Liver (tissue), 3 donors: ENCODE measurements at regions not wholly inside any gene's neighbourhood (a gene's known extent, or its start where the extent isn't known, plus 50 kb on each side); places are given as distances from the start of the nearest gene placed in this dataset.

ENCODE experiments used
- ATF3 ChIP-seq: IDR thresholded peaks from 2 replicates; pipeline ENCODE4 v1.6.1; 2016; ENCODE audit warnings: antibody characterized with exemption
- EGR1 ChIP-seq, 2 donors: IDR thresholded peaks; 2 replicates each; pipeline ENCODE4 v1.6.1; 2016 to 2018; ENCODE audit warnings: antibody characterized with exemption in 2 of 2, low read depth in 2 of 2
- FOXA1 ChIP-seq: IDR thresholded peaks from 2 replicates; pipeline ENCODE4 v1.6.1; 2016; ENCODE audit warnings: antibody characterized with exemption
- GABPA ChIP-seq, 2 donors: IDR thresholded peaks in 1 of 2; conservative IDR thresholded peaks in 1 of 2; 2 replicates each; pipeline ENCODE4 v1.6.1; 2016; ENCODE audit warnings: antibody characterized with exemption in 2 of 2, mild to moderate bottlenecking in 1 of 2, moderate library complexity in 1 of 2
- JUND ChIP-seq, 2 donors: IDR thresholded peaks; 2 replicates each; pipeline ENCODE4 v1.6.1; 2016; ENCODE audit warnings: antibody characterized with exemption in 2 of 2
- NR2F2 ChIP-seq: IDR thresholded peaks from 2 replicates; pipeline ENCODE4 v1.6.1; 2016; ENCODE audit warnings: antibody characterized with exemption
- RAD21 ChIP-seq, 2 donors: IDR thresholded peaks; 2 replicates each; pipeline ENCODE4 v1.6.1; 2016; ENCODE audit warnings: antibody characterized with exemption in 2 of 2, mild to moderate bottlenecking in 2 of 2
- SP1 ChIP-seq: IDR thresholded peaks from 2 replicates; pipeline ENCODE4 v1.6.1; 2018; ENCODE audit warnings: antibody characterized with exemption, mild to moderate bottlenecking
- TAF1 ChIP-seq: conservative IDR thresholded peaks from 2 replicates; pipeline ENCODE4 v1.6.1; 2016; ENCODE audit warnings: antibody characterized with exemption, mild to moderate bottlenecking
- TF ChIP-seq, protein P1 (sequence below): IDR thresholded peaks from 2 replicates; pipeline ENCODE4 v1.6.1; 2016; ENCODE audit warnings: antibody characterized with exemption
- TF ChIP-seq, protein P2 (sequence below): fragments of 150-350 bp; IDR thresholded peaks from 2 replicates; pipeline ENCODE4 v1.5.1; 2017; ENCODE audit warnings: improper control_type of control experiment, low read depth, low read length; ENCODE audit not compliant: missing input control
- TF ChIP-seq, protein P3 (sequence below): IDR thresholded peaks from 2 replicates; pipeline ENCODE4 v1.6.1; 2016; ENCODE audit warnings: antibody characterized with exemption
- donor health status: healthy.
- donor health status: healthy.

GRCh38 chr2:496729-497128 lies 180.5 kb downstream of the TMEM18 start:
- TF ChIP-seq, protein P1, sequence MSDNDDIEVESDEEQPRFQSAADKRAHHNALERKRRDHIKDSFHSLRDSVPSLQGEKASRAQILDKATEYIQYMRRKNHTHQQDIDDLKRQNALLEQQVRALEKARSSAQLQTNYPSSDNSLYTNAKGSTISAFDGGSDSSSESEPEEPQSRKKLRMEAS, result no peak
- TF ChIP-seq TAF1 (no peak), GABPA (IDR thresholded peaks at IDR 0.05 in 1 of 2, conservative IDR thresholded peaks at IDR 0.05 in 1 of 2) (no peak), RAD21 (IDR thresholded peaks at IDR 0.05) (no peak), ATF3 (no peak), JUND (IDR thresholded peaks at IDR 0.05) (no peak), SP1 (no peak), EGR1 (IDR thresholded peaks at IDR 0.05; ENCODE audit: low read depth in 2 of 2) (no peak), NR2F2 (no peak), FOXA1 (no peak)
- TF ChIP-seq, protein P2, sequence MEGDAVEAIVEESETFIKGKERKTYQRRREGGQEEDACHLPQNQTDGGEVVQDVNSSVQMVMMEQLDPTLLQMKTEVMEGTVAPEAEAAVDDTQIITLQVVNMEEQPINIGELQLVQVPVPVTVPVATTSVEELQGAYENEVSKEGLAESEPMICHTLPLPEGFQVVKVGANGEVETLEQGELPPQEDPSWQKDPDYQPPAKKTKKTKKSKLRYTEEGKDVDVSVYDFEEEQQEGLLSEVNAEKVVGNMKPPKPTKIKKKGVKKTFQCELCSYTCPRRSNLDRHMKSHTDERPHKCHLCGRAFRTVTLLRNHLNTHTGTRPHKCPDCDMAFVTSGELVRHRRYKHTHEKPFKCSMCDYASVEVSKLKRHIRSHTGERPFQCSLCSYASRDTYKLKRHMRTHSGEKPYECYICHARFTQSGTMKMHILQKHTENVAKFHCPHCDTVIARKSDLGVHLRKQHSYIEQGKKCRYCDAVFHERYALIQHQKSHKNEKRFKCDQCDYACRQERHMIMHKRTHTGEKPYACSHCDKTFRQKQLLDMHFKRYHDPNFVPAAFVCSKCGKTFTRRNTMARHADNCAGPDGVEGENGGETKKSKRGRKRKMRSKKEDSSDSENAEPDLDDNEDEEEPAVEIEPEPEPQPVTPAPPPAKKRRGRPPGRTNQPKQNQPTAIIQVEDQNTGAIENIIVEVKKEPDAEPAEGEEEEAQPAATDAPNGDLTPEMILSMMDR, result no peak
- TF ChIP-seq, protein P3, sequence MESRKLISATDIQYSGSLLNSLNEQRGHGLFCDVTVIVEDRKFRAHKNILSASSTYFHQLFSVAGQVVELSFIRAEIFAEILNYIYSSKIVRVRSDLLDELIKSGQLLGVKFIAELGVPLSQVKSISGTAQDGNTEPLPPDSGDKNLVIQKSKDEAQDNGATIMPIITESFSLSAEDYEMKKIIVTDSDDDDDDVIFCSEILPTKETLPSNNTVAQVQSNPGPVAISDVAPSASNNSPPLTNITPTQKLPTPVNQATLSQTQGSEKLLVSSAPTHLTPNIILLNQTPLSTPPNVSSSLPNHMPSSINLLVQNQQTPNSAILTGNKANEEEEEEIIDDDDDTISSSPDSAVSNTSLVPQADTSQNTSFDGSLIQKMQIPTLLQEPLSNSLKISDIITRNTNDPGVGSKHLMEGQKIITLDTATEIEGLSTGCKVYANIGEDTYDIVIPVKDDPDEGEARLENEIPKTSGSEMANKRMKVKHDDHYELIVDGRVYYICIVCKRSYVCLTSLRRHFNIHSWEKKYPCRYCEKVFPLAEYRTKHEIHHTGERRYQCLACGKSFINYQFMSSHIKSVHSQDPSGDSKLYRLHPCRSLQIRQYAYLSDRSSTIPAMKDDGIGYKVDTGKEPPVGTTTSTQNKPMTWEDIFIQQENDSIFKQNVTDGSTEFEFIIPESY, result no peak
